ENCODE measurements at regions not wholly inside any gene's neighbourhood (a gene's known extent, or its start where the extent isn't known, plus 50 kb on each side); places are given as distances from the start of the nearest gene placed in this dataset.

DNA sequence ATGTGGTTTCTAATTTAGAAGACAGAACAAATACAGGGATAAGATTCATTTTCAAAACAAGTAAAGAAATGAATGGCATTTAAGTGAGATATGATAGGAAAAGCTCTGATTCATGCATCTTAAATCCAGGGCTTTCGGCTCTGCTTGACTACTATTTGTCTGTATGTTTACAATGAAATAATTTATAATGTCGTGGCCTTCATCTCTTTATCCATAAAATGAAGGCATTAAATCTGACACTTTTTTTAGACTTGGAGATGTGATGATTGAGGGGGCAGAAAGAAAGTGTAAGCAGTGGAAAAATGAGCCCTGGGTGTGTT lies 115.7 kb upstream of the KIT start:
- TF ChIP-seq, protein P1, sequence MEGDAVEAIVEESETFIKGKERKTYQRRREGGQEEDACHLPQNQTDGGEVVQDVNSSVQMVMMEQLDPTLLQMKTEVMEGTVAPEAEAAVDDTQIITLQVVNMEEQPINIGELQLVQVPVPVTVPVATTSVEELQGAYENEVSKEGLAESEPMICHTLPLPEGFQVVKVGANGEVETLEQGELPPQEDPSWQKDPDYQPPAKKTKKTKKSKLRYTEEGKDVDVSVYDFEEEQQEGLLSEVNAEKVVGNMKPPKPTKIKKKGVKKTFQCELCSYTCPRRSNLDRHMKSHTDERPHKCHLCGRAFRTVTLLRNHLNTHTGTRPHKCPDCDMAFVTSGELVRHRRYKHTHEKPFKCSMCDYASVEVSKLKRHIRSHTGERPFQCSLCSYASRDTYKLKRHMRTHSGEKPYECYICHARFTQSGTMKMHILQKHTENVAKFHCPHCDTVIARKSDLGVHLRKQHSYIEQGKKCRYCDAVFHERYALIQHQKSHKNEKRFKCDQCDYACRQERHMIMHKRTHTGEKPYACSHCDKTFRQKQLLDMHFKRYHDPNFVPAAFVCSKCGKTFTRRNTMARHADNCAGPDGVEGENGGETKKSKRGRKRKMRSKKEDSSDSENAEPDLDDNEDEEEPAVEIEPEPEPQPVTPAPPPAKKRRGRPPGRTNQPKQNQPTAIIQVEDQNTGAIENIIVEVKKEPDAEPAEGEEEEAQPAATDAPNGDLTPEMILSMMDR (IDR thresholded peaks at IDR 0.05) = no peak
- no peak for TF ChIP-seq POLR2A (IDR thresholded peaks at IDR 0.05; ENCODE audit: low read depth)
